Stimulated activated CD4-positive, alpha-beta T cell treated with anti-CD3 and anti-CD28 coated beads, Interleukin-4, amount 100 ng/mL, for 4 hours (primary cell): ENCODE measurements at regions not wholly inside any gene's neighbourhood (a gene's known extent, or its start where the extent isn't known, plus 50 kb on each side); places are given as distances from the start of the nearest gene placed in this dataset.
A peak's percentile ranks its signal among the peaks of the same experiment; 100 is the strongest.
"Not testable (repeated sequence)": the region's sequence is repeated elsewhere in the genome, so short reads cannot be mapped to it uniquely, and the experiment has no call there.

Experiments
- DNase-seq, 2 experiments: peaks; one replicate each; pipeline ENCODE4 v3.0.0-alpha.2; 2020

- no peak for DNase-seq
Measured at GRCh38 chr1:38497921-38498656, 361.5 kb downstream of the RRAGC start.

- not testable (repeated sequence) for DNase-seq
Measured at GRCh38 chr1:38493306-38493705, 366.3 kb downstream of the RRAGC start.

GRCh38 chr1:38489844-38490270 lies 369.7 kb downstream of the RRAGC start:
- peak; percentile 14 to 43 for DNase-seq

GRCh38 chr1:38488162-38488898 lies 371.2 kb downstream of the RRAGC start:
- DNase-seq = no peak

GRCh38 chr1:38487396-38487795 lies 372.2 kb downstream of the RRAGC start:
- DNase-seq = no peak

GRCh38 chr1:38486085-38486484 lies 373.5 kb downstream of the RRAGC start:
- no peak for DNase-seq

GRCh38 chr1:38481871-38482826 lies 377.4 kb downstream of the RRAGC start:
- no peak for DNase-seq

GRCh38 chr1:38479662-38480061 lies 379.9 kb downstream of the RRAGC start:
- DNase-seq = not testable (repeated sequence)

- DNase-seq = no peak
Measured at GRCh38 chr1:38477811-38478210, 381.8 kb downstream of the RRAGC start.

GRCh38 chr1:38476850-38477178 lies 382.8 kb downstream of the RRAGC start:
- no peak for DNase-seq

- no peak for DNase-seq
Measured at GRCh38 chr1:38476111-38476849, 383.3 kb downstream of the RRAGC start.

GRCh38 chr1:38475624-38476005 lies 384.0 kb downstream of the RRAGC start:
- DNase-seq = no peak

- DNase-seq = no peak
Measured at GRCh38 chr1:38474738-38475623, 384.6 kb downstream of the RRAGC start.

- no peak for DNase-seq
Measured at GRCh38 chr1:38466487-38466886, 393.1 kb downstream of the RRAGC start.

- no peak for DNase-seq
Measured at GRCh38 chr1:38465460-38465859, 394.1 kb downstream of the RRAGC start.

GRCh38 chr1:38464071-38464661 lies 395.4 kb downstream of the RRAGC start:
- no peak for DNase-seq

- no peak for DNase-seq
Measured at GRCh38 chr1:38463074-38463473, 396.5 kb downstream of the RRAGC start.

- no peak for DNase-seq
Measured at GRCh38 chr1:38456531-38456876, 403.1 kb downstream of the RRAGC start.

- DNase-seq = no peak
Measured at GRCh38 chr1:38455829-38456530, 403.6 kb downstream of the RRAGC start.

- DNase-seq = no peak
Measured at GRCh38 chr1:38454749-38455441, 404.7 kb downstream of the RRAGC start.
